Muscle layer of colon (tissue), 2 donors: ENCODE measurements at regions not wholly inside any gene's neighbourhood (a gene's known extent, or its start where the extent isn't known, plus 50 kb on each side); places are given as distances from the start of the nearest gene placed in this dataset.
"Not testable (repeated sequence)": the region's sequence is repeated elsewhere in the genome, so short reads cannot be mapped to it uniquely, and the experiment has no call there.

Experiments
- H3K27ac ChIP-seq: one replicate; pipeline ENCODE4 v1.7.0; 2013; ENCODE audit warnings: low read depth, mild to moderate bottlenecking, low read length, moderate library complexity
- H3K27me3 ChIP-seq, 2 donors: one replicate each; pipeline ENCODE4 v1.7.0; 2013; ENCODE audit warnings: low read length in 2 of 2, mild to moderate bottlenecking in 2 of 2; ENCODE audit not compliant: insufficient read depth in 2 of 2, control insufficient read depth in 1 of 2
- H3K36me3 ChIP-seq: one replicate; pipeline ENCODE4 v1.7.0; 2013; ENCODE audit warnings: mild to moderate bottlenecking, low read length; ENCODE audit not compliant: insufficient read depth
- H3K4me1 ChIP-seq: one replicate; pipeline ENCODE4 v1.7.0; 2013; ENCODE audit warnings: mild to moderate bottlenecking, low read length; ENCODE audit not compliant: insufficient read depth
- H3K4me3 ChIP-seq, 2 donors: one replicate each; pipeline ENCODE4 v1.7.0; 2013; ENCODE audit warnings: low read length in 2 of 2, low read depth in 1 of 2, mild to moderate bottlenecking in 1 of 2, moderate library complexity in 1 of 2
- H3K9ac ChIP-seq: one replicate; pipeline ENCODE4 v1.7.0; 2013; ENCODE audit warnings: low read length
- H3K9me3 ChIP-seq: one replicate; pipeline ENCODE4 v1.7.0; 2013; ENCODE audit warnings: mild to moderate bottlenecking, low read length
- donor health status: abdominal sarcoma.
- donor health status: Adenocarcinoma of cecum.

DNA sequence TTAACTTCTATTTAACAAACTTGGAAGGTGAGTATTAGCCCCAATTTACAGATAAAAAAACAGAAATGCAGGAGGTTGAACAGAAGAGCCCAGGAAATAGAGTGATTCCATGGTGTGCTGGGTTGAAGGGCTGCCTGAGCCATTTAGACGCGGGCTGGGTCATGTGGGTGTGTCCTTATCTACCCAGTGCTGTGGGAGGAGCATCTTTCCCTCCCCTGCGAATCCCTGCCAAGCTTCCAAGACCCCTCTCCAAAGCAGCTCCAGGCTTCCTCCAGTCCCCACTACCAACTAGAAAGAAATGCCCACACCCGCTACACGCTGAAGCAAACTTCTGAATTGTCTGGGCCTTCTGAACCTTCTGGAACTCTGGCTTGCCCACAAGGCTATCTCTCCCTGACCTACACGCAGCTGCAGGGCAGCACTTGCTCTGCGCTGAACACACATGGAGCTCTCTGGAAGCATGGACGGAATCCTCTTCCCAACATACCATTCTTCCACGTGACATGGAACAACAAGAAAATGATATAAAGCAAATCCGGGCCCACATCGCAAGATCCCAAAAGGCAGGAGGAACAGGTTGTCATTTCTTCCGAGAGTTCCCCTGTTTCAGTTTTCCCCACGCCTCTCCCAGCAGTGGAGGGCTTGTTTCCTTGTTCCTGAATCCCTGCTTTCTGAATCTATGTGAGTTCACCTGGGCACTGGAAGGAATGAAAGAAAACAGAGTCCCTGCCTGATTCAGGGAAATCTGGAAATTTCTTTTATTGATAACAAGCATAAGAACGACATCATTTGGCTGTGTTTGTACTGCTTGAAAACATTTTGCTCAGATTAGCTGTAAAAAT lies 562.7 kb upstream of the ID2 start:
- Histone ChIP-seq H3K9ac (no peak overlapping the region), H3K4me3 (peak overlapping the region in 1 of 2 donors; percentile 3), H3K9me3 (no peaks in the 10 kb centered on the region), H3K4me1 (peaks cover 29% of the 10 kb centered on the region), H3K27ac (no peak overlapping the region), H3K36me3 (no peaks in the 10 kb centered on the region), H3K27me3 (no peaks in the 10 kb centered on the region)

DNA sequence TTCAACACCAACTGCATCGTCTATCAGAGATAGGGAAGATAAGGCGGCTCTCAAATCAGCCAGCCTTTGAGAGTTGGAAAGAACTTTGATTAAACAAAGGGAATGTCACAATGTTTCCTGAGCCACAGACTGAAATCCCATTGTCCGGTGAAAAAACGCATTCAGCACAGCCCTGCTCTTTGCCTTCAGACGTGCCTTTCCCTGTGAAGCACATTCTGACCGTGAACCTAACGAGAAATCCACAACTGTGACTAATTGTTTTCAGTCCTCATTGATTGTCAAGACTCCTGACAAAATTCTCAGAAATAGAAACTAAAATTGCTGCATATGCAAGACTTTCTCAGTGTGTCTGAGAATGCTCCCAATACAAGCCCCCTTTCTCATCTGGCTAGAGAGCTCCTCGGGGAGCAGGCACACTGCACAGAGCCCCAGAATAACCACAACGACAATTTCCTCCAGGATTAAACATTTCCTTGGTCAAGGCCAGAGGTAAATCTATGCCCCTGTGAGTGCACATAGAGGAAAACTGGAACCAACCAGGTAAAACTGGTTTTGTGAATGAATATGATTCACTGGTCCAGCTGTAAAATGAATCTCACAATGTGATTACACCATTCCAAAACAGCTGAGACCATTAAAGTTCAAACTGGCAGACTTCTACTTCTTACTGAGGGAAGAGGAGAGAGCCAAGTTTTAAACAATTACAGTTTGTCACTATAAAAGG lies 561.9 kb upstream of the ID2 start:
- no peaks in the 10 kb centered on the region for H3K9me3 ChIP-seq
- no peaks in the 10 kb centered on the region for H3K36me3 ChIP-seq
- peak overlapping the region in 1 of 2 donors; percentile 3 for H3K4me3 ChIP-seq
- H3K9ac ChIP-seq: no peak overlapping the region
- H3K4me1 ChIP-seq: peaks cover 29% of the 10 kb centered on the region
- H3K27me3 ChIP-seq: no peaks in the 10 kb centered on the region
- H3K27ac ChIP-seq: no peak overlapping the region

DNA sequence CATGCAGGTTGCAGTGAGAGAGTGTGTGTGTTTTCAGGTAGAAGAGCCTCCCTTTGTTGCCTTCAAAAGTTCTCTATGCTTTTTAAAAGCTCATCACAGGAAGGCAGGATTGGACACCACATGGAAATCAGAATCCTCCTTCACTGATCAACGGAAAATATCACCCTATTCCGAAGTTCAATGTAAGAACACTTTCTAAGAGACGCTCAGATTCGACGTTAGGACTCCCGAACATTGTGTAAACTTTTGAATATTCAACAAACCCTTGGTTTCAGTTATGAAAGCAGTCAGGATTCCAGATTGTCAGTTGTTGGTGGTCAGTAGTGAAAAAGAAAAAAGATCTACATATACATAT lies 561.4 kb upstream of the ID2 start:
- peak overlapping the region in 1 of 2 donors; percentile 3 for H3K4me3 ChIP-seq
- H3K36me3 ChIP-seq: no peaks in the 10 kb centered on the region
- H3K4me1 ChIP-seq: peaks cover 29% of the 10 kb centered on the region
- no peak overlapping the region for H3K9ac ChIP-seq
- no peaks in the 10 kb centered on the region for H3K9me3 ChIP-seq
- no peak overlapping the region for H3K27ac ChIP-seq
- H3K27me3 ChIP-seq: no peaks in the 10 kb centered on the region

DNA sequence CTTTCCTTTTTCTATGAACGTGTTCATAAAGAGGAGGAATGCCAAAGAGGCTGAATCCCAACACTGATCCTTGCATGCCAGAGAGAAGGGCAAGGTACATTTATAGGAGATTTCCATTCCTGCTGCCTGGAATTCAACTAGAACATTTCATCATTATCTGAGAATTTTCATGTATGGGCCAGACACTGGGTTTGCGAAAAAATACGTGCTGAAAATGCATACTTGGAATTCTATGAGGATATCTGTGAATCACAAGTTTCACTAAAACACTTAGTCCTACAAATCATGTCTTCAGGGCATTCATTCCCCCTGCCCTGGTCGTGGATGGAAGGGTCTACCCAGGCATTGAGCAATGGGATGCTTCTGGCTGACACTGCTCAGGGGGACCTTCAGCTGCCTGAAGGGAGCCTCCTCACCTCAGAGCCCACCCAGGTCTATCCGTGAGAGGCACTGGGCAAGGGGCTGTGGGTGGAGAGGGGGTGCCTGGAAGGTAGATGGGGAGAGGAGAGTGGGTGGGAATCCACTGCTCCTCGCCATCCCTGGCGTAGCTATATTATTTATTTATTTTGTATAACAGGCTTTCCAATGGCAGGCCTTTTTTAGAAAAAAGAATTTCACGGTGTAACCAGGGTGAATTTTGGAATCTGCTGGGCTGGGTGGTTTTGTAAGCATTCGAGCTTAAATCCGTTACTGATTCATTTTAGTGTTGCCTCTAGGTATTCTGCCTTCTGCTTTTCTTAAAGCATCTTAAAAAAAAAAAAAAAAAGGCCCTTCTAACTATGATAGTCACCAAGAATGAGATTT lies 560.6 kb upstream of the ID2 start:
- no peaks in the 10 kb centered on the region for H3K36me3 ChIP-seq
- H3K9ac ChIP-seq: no peak overlapping the region
- no peaks in the 10 kb centered on the region for H3K27me3 ChIP-seq
- no peak overlapping the region for H3K4me3 ChIP-seq
- H3K27ac ChIP-seq: no peak overlapping the region
- H3K4me1 ChIP-seq: peaks cover 29% of the 10 kb centered on the region
- no peaks in the 10 kb centered on the region for H3K9me3 ChIP-seq

DNA sequence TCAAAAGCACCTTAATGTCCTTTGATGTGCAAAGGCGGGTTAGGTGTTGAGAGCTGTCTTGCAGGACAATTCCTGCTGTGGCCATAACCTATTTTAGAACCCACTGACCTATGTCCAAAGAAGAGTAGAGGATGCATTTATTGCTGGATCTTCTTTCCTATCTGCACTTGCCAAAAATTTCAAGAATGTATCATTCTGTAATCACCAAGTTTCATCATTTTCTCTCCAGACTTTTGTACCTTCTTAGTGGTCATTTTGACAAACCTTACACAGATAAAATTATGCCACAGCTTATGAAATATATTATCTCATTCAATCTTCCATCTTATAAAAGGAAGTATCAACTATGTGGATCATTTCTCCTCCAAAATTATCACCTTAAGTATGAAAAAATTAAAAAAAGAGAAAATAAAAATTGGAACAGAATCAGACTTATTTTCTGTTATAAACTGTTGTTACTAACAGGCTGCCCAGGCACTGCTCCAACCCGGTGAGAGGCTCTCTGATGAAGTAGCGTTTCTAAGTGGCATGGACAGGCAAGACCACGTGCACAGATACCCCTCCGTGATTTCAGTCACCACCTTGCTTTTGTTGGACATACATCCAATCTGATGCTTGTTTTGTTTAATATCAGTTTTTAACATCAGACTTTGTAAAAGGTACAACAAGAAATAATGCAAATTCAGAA lies 559.9 kb upstream of the ID2 start:
- Histone ChIP-seq H3K27ac (no peak overlapping the region), H3K9me3 (no peaks in the 10 kb centered on the region), H3K27me3 (no peaks in the 10 kb centered on the region), H3K9ac (no peak overlapping the region), H3K4me3 (no peak overlapping the region), H3K36me3 (no peaks in the 10 kb centered on the region), H3K4me1 (peaks cover 29% of the 10 kb centered on the region)

DNA sequence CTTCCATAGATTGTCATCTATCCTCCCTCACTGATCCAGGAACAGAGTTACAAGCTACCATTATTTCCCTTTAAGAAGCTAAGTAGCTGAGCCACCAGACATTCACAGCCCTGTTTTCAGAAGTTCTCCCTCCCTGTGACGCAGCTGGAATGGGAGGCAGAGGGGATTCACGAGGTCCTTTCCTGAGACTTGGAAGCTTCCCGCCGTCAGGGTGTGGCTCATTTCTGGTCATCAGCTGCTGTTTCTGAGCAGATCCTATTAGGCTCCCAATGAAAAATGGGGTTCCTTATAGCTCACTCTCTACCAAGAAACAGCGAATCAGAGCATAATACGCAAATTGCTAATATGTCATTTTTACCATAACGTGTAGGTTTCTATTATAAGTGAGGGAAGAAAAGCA lies 559.3 kb upstream of the ID2 start:
- Histone ChIP-seq H3K4me1 (peaks cover 29% of the 10 kb centered on the region), H3K27ac (no peak overlapping the region), H3K9ac (no peak overlapping the region), H3K9me3 (no peaks in the 10 kb centered on the region), H3K27me3 (no peaks in the 10 kb centered on the region), H3K4me3 (no peak overlapping the region), H3K36me3 (no peaks in the 10 kb centered on the region)

DNA sequence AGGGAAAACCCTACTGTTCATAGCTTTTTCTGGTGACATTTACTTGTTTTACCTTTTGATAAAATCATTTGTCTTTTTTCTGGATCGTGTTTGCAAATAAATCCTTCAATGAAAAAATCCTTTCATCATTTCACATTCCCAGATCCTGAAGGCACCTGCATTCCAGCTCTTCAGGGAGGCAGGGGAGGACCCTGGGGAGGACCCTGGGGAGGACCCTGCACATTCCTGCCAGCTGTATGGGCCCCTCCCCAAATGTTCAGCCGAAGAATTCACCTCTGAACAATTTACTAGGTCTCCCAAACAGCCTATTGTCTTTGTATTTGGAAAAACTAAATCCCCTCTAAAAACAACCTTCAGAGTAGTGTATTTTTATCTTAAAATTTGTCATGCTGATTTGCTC lies 558.4 kb upstream of the ID2 start:
- Histone ChIP-seq H3K27me3 (no peaks in the 10 kb centered on the region), H3K36me3 (no peaks in the 10 kb centered on the region), H3K4me3 (no peak overlapping the region), H3K27ac (no peak overlapping the region), H3K4me1 (peaks cover 29% of the 10 kb centered on the region), H3K9ac (no peak overlapping the region), H3K9me3 (no peaks in the 10 kb centered on the region)

DNA sequence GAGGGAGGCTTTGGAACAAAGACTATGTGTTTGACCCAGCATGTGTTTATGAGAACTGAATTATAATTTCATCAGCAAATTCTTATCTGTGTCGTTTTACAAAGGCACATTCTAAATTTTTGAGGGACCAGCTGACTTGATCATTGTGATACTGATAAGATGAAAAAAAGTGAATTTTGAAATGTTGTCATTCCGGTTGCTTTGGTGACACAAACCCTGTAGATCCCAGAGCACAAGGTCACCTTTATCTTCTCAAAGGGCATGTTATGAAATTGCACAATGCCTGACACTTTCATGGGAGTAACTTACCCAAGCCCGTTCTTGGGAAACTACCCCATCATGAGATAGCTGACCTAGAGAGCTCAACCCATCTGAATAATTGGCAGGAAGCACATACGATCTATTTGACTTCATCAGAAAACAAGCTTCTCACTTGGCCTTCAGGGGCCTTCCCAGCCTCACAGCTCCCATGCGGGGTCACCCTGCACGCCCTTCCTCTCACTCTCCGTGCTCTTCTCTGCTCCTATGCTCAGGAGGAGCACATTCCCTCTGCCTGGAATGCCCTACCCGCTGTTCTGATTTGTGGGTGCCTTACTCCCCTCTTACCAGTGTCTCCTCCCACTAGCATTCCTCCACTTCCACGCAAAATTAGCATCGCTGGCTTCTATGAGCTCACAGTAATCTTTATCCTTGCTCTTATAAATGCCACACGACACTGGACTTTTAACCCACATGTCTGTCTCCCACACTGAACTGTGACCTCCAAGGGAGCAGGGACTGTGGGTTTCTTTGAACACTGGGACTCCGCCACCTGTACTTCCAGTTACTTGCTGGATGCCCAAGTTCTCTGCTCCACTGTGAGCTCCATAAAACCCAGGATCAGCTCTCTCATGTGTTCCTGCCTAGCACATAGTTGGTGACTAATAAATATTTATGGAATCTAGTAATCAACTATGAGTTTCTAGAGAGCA lies 555.8 kb upstream of the ID2 start:
- H3K36me3 ChIP-seq: no peaks in the 10 kb centered on the region
- H3K4me1 ChIP-seq: peaks cover 13% of the 10 kb centered on the region
- H3K9me3 ChIP-seq: no peaks in the 10 kb centered on the region
- no peak overlapping the region for H3K4me3 ChIP-seq
- no peak overlapping the region for H3K27ac ChIP-seq
- H3K27me3 ChIP-seq: no peaks in the 10 kb centered on the region
- no peak overlapping the region for H3K9ac ChIP-seq

DNA sequence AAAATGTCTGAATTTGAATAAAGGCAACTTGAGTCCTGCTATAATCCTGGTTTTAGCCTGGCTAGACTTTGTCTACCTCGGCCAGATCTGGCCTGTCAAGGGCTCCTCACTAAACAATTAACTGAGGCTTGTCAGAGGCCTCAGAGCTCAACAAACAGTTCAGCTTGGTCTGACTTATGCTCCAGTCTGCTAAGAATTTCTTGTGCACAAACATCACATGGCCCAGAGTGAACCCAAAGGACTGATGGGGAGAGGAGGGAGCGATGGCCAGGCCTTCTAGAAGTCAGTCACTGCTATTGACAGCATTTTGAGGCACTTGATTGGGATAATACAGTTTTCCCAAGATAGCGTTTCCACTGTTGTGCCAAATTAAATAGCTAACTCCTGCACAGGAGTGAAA lies 555.1 kb upstream of the ID2 start:
- H3K9ac ChIP-seq: no peak overlapping the region
- no peaks in the 10 kb centered on the region for H3K36me3 ChIP-seq
- no peak overlapping the region for H3K4me3 ChIP-seq
- no peak overlapping the region for H3K27ac ChIP-seq
- no peaks in the 10 kb centered on the region for H3K9me3 ChIP-seq
- H3K27me3 ChIP-seq: no peaks in the 10 kb centered on the region
- peaks cover 9% of the 10 kb centered on the region for H3K4me1 ChIP-seq

DNA sequence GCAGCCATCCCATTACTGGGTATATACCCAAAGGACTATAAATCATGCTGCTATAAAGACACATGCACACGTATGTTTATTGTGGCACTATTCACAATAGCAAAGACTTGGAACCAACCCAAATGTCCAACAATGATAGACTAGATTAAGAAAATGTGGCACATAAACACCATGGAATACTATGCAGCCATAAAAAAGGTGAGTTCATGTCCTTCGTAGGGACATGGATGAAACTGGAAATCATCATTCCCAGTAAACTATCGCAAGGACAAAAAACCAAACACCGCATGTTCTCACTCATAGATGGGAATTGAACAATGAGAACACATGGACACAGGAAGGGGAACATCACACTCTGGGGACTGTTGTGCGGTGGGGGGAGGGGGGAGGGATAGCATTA lies 550.4 kb upstream of the ID2 start:
- not testable (repeated sequence) for H3K36me3 ChIP-seq, H3K27me3 ChIP-seq, H3K4me3 ChIP-seq, H3K4me1 ChIP-seq, H3K9ac ChIP-seq, H3K9me3 ChIP-seq, H3K27ac ChIP-seq
